Right kidney (tissue), 1 donor: ENCODE measurements at regions not wholly inside any gene's neighbourhood (a gene's known extent, or its start where the extent isn't known, plus 50 kb on each side); places are given as distances from the start of the nearest gene placed in this dataset.

Experiments used
- DNase-seq: peaks from one replicate; pipeline ENCODE4 v3.0.0-alpha.2; 2016

DNA sequence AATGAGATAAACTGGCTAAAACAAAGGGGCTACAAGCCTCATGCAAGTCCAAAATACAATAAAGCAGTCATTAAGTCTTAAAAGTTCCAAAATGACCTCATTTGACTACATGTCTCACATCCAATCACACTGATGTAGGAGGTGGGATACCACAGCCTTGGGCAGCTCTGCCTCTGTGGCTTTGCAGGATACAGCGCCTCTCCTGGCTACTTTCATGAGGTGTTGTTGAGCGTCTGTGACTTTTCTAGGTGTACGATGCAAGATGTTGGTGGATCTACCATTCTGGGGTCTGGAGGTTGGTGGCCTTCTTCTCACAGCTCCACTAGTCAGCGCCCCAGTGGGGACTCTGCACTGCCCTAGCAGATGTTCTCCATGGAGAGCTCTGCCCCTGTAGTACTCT, 944.9 kb downstream of the TECRL start:
- DNase-seq = no peak

DNA sequence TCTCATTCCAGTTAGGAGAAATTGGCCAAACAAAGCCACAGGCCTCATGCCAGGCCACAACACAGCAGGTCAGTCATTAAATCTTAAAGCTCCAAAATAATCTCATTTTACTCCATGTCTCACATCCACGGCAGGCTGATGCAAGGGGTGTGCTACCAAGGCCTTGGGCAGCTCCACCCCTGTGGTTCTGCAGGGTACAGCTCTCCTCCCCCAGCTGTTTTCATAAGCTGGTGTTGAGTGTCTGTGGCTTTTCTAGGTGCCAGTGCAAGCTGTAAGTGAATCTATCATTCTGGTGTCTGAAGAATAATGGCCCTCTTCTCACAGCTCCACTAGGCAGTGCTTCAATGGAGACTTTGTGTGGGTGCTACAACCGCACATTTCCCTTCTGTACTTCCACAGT, 949.2 kb downstream of the TECRL start:
- no peak for DNase-seq

DNA sequence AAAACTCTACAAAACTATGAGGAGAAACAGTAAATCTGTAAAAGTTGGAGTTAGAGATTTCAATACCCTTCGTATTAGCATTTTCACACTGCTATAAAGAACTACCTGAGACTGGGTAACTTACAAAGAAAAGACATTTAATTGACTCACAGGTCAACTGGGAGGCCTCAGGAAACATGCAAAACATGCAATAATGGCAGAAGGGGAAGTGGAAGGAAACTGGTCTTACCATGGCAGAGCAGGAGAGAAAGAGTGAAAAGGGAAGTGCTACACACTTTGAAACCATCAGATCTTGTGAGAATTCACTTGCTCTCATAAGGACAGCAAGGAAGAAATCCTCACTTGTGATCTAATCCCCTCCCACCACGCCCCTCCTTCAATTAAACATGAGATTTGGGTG, 949.9 kb downstream of the TECRL start:
- DNase-seq = no peak

DNA sequence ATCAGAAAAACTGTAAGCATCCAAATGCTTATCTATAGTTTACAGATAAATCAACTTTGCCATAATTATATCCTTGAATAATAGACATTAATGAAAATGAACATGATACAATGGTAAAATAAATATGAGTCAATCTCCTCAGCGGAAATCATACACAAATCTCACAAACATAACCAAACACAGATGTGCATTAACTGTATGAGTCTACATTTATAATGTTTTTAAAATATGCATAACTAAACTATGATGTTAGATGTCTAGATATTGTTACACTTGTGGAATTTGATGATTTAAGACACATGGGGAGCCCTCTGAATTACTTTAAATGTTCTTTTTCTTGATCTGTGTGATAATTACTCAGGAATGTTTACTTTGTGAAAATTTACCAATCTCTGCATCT, 951.2 kb downstream of the TECRL start:
- no peak for DNase-seq

DNA sequence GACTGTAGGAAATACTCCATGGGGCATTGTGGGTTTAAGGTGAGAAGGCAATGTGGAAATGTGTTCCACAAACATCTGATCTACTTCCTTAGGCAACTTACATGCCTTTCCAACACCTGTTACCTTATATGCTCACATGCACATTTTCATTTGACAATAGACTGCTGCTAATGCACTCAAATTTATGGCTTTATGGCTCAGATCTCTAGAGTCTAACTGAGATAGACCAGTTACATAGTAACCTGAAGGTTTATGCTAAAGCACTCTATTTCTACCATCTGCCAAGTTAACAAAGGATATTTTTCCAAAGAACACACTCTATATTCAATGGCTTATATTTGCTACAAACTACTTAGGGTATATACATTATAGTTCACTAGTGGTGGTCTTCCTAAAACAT, 969.0 kb downstream of the TECRL start:
- no peak for DNase-seq

DNA sequence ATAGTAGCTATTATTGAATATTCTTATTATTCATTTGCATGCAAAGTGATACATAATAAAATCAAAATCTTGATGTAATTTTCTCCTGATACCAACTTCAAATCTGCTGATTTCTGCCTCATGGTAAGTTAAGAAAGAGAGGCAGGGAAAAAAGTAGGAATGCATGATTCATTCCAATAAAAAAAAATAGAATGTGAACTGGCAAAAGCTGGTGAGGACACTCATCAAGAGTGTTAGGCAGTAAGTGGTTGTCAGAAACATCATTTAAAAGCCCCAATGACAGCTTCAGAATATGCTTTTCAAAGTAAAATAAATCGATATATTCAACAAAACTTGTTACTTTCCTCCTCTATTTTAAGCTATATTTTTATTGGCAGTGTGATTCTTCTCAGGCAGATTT, 979.1 kb downstream of the TECRL start:
- no peak for DNase-seq

DNA sequence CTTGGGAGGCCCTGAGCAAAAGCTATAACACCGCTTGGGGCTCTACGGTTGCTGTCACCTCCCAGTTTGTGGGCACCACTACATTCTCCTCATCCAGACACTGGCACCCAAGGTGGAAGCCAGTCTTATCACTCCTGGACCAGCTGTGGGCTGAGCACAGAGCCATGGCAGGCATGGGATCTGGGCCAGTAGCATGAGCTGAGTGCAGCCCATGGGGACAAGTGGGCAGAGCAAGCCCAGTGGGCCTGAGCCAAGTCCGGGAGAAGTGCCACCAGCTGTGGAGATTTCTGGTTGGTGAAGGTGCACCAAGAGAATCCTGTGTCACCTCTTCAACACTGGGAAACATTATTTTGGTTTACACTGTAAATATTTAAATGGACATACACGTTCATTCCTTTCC, 1013.0 kb downstream of the TECRL start:
- no peak for DNase-seq

DNA sequence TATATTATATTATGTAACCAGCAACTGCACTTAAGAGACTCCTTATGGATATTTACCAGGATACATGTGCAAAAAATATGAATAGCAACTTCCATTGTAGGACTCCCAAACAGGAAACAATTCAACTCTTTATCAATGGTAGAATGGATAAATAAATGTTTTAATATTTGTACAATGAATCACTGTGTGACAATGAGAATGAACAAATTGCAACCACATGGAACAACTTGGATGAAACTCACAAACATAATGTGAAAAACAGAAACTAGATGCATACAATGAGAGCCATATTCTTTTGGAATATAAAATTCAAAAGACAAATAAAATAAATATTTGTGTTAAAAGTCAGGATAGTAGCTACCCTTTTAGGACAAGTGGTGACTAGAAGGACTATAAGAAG, 1015.7 kb downstream of the TECRL start:
- no peak for DNase-seq

DNA sequence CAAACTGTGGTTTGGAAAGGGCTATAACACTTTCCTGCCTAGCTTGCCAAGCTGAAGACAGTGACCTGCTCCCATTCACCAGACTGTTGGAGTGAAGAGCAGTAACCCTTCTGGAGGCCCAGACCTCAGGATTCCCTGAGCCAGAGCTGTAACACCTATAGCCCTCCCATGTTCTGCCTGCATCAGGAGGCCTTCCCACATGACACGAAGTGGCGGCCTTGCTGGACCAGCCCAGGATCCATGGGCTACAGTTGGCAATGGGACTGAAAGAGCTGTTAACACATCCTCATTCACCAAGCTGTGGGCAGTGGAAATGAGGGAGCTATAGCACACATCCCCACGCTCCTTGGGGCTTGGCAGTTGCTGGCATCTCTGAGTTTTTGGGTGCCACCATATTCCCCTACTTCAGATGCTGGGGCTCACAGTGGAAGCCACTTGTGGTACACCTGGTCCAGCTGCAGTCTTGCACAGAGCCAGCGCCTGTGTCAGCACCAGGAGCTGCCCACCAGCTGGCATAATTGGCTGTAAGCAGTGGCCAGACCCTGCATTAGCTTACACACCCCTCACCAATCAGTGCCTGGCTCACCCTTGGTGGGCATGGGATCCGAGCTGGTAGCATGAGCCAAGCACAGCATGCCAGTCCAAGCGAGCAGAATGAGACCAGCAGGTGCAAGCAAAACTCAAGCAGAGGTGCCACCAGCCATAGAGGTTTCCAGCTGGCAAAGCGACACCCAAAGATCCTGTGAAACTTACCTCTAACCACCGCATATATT, 1029.3 kb downstream of the TECRL start:
- DNase-seq = no peak

DNA sequence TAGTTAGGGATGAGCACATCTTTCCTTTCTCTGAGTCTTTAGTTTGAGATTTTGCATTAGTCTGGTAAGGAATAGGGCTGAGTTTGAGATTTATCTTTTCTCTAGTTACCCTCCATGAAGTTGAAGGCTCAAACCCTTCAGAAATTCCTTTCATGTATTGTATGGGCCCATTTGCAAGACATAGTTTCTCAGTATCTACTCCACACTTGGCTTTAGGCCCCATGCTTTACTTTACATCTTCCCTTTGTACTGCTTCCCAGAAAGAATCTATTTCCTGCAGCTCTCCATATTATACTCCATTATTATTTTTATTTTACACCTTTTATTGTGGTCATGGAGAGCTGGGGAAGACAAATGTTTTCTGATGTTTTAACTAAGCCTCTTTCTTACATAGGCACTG, 1038.2 kb downstream of the TECRL start:
- no peak for DNase-seq

DNA sequence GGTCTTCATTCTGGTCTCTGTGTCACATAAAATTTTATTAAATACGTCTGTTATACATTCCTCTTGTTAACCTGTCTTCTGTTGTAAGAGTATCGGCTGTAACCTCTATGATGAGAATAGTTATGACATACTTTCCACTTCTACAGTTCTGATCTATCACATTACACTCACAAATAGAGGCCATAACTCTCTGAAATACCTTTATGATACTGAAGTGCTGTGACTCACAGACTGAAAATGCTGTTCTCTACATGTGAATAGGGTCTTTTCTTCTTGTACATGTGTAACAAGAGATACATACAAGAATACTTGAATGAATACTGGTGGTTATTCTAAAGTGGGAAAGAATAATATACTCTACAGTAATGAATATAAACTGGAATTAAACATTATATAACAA, 1047.6 kb downstream of the TECRL start:
- no peak for DNase-seq

DNA sequence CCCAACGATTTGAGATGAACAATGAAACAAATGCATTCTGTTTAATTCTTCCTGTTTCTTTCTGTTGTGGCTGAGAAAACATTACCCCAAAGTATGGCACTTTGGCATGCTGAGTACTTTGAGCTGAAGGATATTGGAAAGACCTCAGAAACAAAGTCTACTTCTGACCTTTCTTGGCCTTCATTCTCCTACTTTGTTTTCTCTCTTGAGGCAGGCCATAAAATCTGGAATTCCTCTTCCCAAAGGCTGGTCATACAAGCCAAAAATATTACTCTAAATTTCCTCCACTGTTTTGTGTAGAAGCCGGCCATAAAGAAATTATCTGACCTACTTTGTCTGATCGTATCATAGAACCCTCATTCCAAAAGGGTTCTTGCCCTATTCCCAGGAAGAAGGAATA, 1048.2 kb downstream of the TECRL start:
- DNase-seq = no peak

DNA sequence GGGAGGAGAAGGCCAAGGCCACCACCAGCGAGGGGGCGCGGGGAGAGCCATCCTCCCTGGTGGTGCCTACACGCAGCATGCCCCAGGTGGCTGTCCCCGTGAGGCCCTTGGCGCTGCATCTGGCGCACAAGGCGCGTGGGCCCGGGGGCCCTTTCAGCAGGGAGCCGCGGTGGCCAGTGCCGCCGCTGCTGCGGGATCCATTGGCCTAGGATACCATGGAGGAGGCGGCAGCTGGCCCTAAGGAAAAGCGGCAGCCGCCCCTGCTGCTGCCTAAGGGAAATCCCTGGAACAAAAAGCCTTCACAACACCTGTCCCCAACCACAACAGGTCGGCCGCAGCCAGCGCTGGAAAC, 1059.6 kb downstream of the TECRL start:
- DNase-seq = no peak

DNA sequence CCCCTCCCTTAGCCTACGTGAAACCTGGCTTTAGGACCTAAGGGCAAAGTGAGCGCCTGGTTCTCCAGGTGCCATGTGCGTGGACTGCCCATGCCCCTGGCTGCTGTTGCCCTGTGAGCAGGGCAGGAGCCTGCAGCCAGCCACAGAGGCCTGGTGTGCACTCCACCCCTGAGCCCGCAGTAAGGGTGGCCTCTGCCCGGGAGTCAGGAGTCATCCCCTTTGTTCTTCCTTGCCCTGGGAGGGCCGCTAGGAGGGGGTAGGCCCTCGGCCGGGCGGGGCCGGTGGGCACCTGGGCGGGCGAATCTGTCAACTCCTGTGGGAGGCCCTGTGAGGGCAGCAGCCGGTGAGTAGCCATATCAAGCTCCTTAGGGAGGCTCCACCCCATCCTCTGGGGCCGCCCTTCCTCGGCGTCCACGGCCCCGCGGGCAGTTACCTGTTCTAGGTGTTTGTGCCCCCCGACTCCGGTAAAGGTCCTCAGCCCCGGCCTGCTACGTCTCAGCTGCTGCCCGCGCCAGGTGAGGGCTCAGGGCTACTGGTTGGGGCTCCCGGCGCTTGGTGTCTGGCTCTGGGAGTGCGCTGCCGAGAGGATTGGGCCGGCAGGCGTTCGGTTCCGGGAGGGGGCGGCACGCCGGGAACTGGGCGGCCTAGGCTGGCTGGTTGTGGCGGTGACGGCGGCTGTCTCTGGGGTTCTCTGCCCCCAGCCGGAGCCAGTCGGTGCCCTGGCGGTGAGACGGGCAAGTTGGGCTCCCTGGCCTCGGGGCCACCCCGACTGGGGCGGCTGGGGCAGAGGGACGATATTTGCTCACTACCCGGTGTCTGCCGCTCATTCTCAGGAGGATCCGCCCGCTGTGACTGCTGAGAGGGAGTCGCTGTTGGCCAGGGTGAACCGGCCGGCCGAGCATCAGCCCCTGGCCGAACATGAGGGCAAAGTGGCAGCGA, 1060.2 kb downstream of the TECRL start:
- DNase-seq = no peak

DNA sequence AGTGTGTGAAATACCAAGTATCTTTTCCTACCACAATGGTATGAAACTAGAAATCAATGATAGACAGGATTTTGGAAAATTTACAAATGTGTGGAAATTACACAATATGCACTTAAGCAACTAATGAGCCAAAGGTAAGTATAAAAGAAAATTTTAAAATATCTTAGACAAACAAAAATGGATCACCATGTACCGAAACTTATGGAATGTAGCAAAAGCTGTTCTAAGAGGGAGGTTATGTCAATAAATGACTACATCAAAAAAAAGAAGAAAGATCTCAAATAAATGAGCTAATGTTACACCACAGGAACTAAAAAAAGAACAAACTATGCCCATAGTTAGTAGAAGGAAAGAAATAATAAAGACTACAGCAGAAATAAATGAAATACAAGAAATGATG, 1084.1 kb downstream of the TECRL start:
- DNase-seq = no peak

DNA sequence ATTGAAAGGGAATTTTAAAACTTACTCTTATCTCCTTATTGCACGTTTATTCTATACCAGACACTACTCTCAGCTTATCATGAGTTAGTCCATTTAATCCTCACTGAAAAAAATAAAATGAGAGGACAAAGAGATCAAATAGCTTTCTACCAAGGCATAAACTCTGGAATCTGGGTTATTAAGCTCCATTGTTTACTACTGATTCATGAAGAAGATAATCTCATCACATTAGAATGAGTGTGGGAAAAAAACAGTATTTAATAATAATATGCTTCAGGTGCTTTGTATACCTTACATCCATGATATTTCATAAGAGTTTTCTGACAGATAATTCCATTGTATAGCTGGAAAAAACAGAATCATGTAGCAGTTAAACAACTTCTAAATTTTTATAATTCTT, 1092.6 kb downstream of the TECRL start:
- no peak for DNase-seq

DNA sequence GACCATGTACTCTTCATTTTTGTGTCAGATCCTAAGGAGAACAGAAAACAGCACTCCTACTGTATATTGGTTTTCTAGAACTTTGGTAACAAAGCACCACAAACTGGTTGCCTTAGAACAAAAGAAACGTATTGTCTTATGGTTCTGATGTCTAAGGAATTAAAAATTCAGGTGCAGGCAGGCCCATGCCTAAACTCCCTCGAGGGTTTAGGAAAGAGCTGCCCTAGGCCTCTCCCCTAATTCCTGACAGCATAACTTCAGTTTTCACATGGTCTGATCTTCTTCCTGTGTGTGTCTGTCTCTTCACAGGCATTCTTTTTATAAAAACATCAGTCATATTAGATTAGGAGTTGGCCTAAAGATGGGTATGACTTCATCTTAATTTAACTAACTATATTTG, 1093.6 kb downstream of the TECRL start:
- DNase-seq = no peak

DNA sequence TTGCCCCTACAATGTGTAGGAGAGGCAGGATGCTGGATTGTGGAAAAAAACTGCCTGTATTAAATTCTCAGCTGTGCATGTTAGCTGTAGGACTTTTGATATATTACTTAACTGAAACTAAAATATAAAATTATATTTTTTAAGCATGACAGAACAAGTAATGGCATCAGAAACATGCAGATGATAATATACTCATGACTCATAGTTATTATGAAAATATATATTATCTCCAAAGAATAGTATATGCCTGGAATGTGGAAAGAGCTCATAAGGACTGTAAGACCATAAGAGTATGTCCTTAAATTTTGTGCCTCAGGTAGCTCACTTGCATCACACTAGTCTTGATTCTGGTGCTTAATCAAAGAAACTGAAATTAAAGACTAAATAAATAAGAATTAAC, 1100.6 kb downstream of the TECRL start:
- DNase-seq = no peak

DNA sequence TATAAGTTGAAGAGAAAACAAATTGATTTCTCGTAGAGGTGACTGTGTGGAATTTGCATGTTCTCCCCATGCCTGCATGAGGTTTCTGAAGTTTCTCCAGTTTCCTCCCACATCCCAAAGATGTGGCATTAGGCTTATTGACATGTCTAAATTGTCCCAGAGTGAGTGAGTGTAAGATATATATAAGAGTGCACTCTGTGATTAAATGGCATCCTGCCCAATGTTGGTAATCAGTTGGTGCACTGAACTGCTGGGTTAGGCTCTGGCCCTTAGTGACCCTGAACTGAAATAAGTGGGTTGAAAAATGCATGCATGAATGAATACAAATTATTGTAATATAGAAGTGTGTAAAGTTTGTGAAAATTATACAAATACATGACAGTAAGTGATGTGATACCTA, 1106.5 kb downstream of the TECRL start:
- DNase-seq = no peak

DNA sequence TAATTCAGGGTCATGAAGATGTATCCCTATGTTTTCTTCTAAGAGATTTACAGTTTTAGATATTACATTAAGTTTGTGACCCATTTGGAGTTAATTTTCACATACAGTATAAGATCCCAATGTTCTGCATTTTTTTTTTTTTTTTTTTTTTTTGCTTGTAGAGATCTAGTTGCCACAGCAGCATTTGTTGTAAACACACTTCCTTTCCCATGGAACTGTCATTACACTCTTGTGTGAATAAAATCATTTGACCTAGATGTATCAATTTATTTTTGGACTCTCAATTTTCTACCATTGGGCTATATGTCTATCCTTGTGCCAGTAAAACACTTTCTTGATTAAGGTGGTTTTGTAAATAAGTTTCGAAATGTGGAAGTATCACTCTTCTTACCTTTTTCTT, 1107.2 kb downstream of the TECRL start:
- DNase-seq = no peak

DNA sequence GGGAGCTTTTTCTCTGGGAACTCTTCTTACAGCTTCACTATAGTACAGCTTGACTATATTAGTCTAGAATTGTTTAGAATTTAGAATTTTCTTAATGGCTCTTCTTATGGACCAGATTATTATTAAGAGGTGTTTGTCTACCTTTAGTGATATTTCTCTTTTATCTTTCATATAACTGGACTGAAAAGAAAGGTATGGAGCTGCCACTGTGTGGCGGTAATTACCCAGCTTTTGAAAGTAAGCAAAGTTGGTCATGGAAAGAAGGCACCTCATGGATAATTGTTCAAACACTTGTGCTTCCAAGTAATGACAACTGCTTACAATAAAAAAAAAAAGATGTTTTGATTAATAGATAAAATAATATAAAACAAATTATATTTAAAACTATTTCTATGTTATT, 1112.5 kb downstream of the TECRL start:
- DNase-seq = no peak

DNA sequence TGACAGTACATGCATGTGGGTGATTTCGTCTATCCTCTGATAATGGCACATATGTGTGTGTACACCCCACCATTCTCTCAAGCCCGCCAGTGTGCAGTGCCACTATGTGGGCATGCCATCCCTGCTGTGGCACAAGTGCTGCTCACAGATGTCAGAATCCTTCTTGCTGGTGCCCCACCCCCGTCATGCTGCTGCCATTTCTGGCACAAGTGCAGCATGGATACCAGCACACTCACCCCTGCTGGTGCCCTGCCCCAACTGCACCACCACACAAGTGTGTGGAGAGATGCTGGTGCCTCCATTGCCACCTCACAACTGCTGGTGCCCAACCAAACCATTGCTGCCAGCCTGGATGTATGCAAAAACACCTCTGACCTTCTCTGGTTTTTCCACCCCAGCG, 1133.8 kb downstream of the TECRL start:
- DNase-seq = no peak

DNA sequence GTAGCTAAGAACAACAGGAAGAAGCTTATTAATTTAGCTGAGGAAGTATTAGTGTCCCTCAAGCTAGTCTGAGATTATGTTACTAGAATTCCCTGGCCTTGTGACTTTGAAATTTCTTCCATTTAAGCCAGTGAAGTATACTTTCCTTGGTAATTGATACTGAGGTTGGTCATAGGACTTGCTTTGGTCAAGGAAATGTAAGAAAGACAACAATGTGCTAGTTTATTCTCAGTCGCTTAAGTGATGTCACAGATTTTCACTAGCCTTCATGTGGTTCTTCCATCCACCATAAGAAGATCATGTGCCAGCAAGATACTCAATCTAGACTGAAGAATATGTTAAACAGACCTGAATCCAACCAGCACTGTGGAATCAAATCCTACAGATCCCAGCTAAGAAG, 1140.1 kb downstream of the TECRL start:
- no peak for DNase-seq

DNA sequence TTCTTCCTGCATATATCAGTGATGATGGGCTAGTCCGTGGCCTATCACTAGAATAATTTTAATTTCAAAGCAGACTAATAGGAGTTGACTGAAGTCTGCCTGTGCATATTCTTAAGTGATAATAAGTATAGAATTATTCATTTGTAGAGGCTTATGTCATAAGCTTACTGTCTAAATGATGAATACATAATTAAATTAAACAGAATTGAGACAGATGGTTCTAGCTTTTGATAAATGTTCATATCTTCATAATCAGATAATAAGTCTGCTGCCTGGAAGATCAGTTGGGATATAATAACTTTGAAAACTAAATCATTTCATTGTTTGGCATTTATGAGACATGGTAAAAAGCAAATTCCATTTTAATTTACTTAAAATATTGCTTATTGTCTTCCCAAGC, 1175.6 kb downstream of the TECRL start:
- no peak for DNase-seq
